ENCODE measurements at regions not wholly inside any gene's neighbourhood (a gene's known extent, or its start where the extent isn't known, plus 50 kb on each side); places are given as distances from the start of the nearest gene placed in this dataset.

DNA sequence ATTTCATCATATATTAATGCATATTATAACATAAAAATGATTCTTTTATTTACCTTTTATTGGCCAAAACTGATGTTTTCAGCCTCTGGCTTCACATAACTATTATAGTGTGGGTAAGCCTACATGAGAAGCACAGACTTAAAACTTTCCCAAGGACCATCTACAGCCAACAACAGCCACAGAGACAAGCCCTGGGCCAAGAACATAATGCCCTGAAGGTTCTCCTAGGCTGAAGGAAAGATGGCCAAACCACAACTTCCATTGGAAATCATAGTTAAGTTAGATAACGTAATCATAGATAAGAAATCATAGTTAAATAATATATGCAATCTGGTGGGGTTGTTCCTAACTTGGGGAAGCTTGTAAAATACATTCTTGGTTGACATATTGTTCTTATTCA lies 280.0 kb upstream of the EMCN start:
- TF ChIP-seq, protein P1, sequence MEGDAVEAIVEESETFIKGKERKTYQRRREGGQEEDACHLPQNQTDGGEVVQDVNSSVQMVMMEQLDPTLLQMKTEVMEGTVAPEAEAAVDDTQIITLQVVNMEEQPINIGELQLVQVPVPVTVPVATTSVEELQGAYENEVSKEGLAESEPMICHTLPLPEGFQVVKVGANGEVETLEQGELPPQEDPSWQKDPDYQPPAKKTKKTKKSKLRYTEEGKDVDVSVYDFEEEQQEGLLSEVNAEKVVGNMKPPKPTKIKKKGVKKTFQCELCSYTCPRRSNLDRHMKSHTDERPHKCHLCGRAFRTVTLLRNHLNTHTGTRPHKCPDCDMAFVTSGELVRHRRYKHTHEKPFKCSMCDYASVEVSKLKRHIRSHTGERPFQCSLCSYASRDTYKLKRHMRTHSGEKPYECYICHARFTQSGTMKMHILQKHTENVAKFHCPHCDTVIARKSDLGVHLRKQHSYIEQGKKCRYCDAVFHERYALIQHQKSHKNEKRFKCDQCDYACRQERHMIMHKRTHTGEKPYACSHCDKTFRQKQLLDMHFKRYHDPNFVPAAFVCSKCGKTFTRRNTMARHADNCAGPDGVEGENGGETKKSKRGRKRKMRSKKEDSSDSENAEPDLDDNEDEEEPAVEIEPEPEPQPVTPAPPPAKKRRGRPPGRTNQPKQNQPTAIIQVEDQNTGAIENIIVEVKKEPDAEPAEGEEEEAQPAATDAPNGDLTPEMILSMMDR (IDR thresholded peaks at IDR 0.05): no peak
- TF ChIP-seq POLR2AphosphoS5 (IDR thresholded peaks at IDR 0.05) (no peak), POLR2A (IDR thresholded peaks at IDR 0.05) (no peak)

Measured in prostate gland (tissue), 2 donors.